IMR-90 (cell line): ENCODE measurements at regions not wholly inside any gene's neighbourhood (a gene's known extent, or its start where the extent isn't known, plus 50 kb on each side); places are given as distances from the start of the nearest gene placed in this dataset.

ENCODE experiments used
- ATAC-seq: fragments of 200-7000 bp; cut with Tn5 transposase; 2 replicates; pipeline ENCODE4 v1.9.1; 2020; ENCODE audit warnings: low read depth, mild to moderate bottlenecking, moderate library complexity
- BruUV-seq: library from RNA; stranded (reverse); fragments of 400-500 nt; replicated peaks from 2 replicates; lab custom pipeline; 2021; lab: Mats Ljungman, UMichigan
- CTCF ChIA-PET: fragments of 300-600 bp; formaldehyde crosslinking; extraction: SDS; loops from one replicate; lab custom pipeline; 2021; ENCODE audit warnings: antibody characterized with exemption; lab: Yijun Ruan, JAX
- POLR2A ChIA-PET: fragments of 300-600 bp; sonication (Branson Sonifier 250); formaldehyde crosslinking; loops from one replicate; lab custom pipeline; 2022; ENCODE audit warnings: antibody characterized with exemption; ENCODE audit not compliant: unreplicated experiment; lab: Charles Lee
- DNase-seq: peaks from one replicate; pipeline ENCODE4 v3.0.0; 2013
- H2AFZ ChIP-seq: replicated peaks from 2 replicates; pipeline ENCODE3; 2013; ENCODE audit warnings: low read length, mild to moderate bottlenecking; ENCODE audit not compliant: poor library complexity
- H2AK5ac ChIP-seq: 2 replicates; pipeline ENCODE4 v1.6.1; 2013; ENCODE audit warnings: low read depth, low read length, inconsistent platforms
- H2AK9ac ChIP-seq: replicated peaks from 2 replicates; pipeline ENCODE3; 2013; ENCODE audit warnings: mild to moderate bottlenecking, low read depth, low read length, moderate library complexity; ENCODE audit not compliant: poor library complexity
- H2BK120ac ChIP-seq: 2 replicates; pipeline ENCODE4 v1.6.1; 2013; ENCODE audit warnings: low read depth, low read length, inconsistent platforms
- H2BK15ac ChIP-seq: 3 replicates; pipeline ENCODE4 v1.6.1; 2013; ENCODE audit warnings: low read depth, low read length, inconsistent platforms
- H2BK20ac ChIP-seq: 2 replicates; pipeline ENCODE4 v1.6.1; 2013; ENCODE audit warnings: low read depth, mild to moderate bottlenecking, inconsistent platforms, low read length, moderate library complexity
- H2BK5ac ChIP-seq: 2 replicates; pipeline ENCODE4 v1.6.1; 2013; ENCODE audit warnings: mild to moderate bottlenecking, low read depth, low read length, inconsistent platforms; ENCODE audit not compliant: poor library complexity, severe bottlenecking
- H3K14ac ChIP-seq: replicated peaks from 2 replicates; pipeline ENCODE4 v1.6.1; 2013; ENCODE audit warnings: low read depth, low read length, inconsistent platforms
- H3K18ac ChIP-seq: 2 replicates; pipeline ENCODE4 v1.6.1; 2013; ENCODE audit warnings: low read depth, low read length, control low read depth
- H3K23ac ChIP-seq: 2 replicates; pipeline ENCODE4 v1.6.1; 2013; ENCODE audit warnings: low read depth, low read length, inconsistent platforms
- H3K27ac ChIP-seq: 2 replicates; pipeline ENCODE4 v1.5.1; 2013; ENCODE audit warnings: mild to moderate bottlenecking, control low read depth, low read length; ENCODE audit not compliant: insufficient read depth
- H3K27me3 ChIP-seq: 2 replicates; pipeline ENCODE4 v1.6.1; 2013; ENCODE audit warnings: low read length; ENCODE audit not compliant: control insufficient read depth, insufficient read depth
- H3K36me3 ChIP-seq: 2 replicates; pipeline ENCODE4 v1.6.1; 2013; ENCODE audit warnings: low read length, mixed read lengths; ENCODE audit not compliant: control insufficient read depth, insufficient read depth
- H3K4ac ChIP-seq: 2 replicates; pipeline ENCODE4 v1.6.1; 2013; ENCODE audit warnings: low read depth, low read length, inconsistent platforms
- H3K4me1 ChIP-seq: 2 replicates; pipeline ENCODE4 v1.6.1; 2013; ENCODE audit warnings: low read length, mixed read lengths; ENCODE audit not compliant: control insufficient read depth, insufficient read depth
- H3K4me2 ChIP-seq: 2 replicates; pipeline ENCODE4 v1.6.1; 2013; ENCODE audit warnings: low read depth, mild to moderate bottlenecking, control low read depth, low read length, moderate library complexity
- H3K4me3 ChIP-seq: 2 replicates; pipeline ENCODE4 v1.5.1; 2013; ENCODE audit warnings: low read depth, mild to moderate bottlenecking, control low read depth, low read length, moderate library complexity; ENCODE audit not compliant: insufficient read depth
- H3K56ac ChIP-seq: 2 replicates; pipeline ENCODE4 v1.6.1; 2013; ENCODE audit warnings: low read length, inconsistent platforms; ENCODE audit not compliant: insufficient read depth; ENCODE audit errors: extremely low read depth
- H3K79me1 ChIP-seq, 2 experiments: 2 replicates each; pipeline ENCODE4 v1.6.1; 2013; ENCODE audit warnings: low read length in 2 of 2, inconsistent platforms in 1 of 2, low read depth in 1 of 2
- H3K9ac ChIP-seq: 2 replicates; pipeline ENCODE4 v1.6.1; 2013; ENCODE audit warnings: low read depth, low read length, control low read depth
- H3K9me1 ChIP-seq: 2 replicates; pipeline ENCODE4 v1.6.1; 2013; ENCODE audit warnings: low read length, inconsistent platforms; ENCODE audit not compliant: insufficient read depth
- H3K9me3 ChIP-seq: 2 replicates; pipeline ENCODE4 v1.6.1; 2013; ENCODE audit warnings: low read length; ENCODE audit not compliant: control insufficient read depth, insufficient read depth
- H4K20me1 ChIP-seq: 2 replicates; pipeline ENCODE4 v1.6.1; 2013; ENCODE audit warnings: low read length, inconsistent platforms; ENCODE audit not compliant: insufficient read depth
- H4K5ac ChIP-seq: 2 replicates; pipeline ENCODE4 v1.6.1; 2013; ENCODE audit warnings: mild to moderate bottlenecking, low read depth, low read length, control low read depth
- H4K8ac ChIP-seq, 2 experiments: 2 replicates each; pipeline ENCODE4 v1.6.1; 2013; ENCODE audit warnings: low read depth in 2 of 2, low read length in 2 of 2, control low read depth in 1 of 2, inconsistent platforms in 1 of 2
- H4K91ac ChIP-seq: 2 replicates; pipeline ENCODE4 v1.6.1; 2013; ENCODE audit warnings: low read depth, low read length, inconsistent platforms; ENCODE audit not compliant: insufficient read depth
- BHLHE40 ChIP-seq: fragments of 150-350 bp; IDR thresholded peaks from 2 replicates; pipeline ENCODE4 v1.6.1; 2016; ENCODE audit warnings: mild to moderate bottlenecking, low read depth, low read length
- CEBPB ChIP-seq: IDR thresholded peaks from 2 replicates; pipeline ENCODE4 v1.6.1; 2012; ENCODE audit warnings: low read depth, low read length, improper control_type of control experiment
- MAFK ChIP-seq: IDR thresholded peaks from 2 replicates; pipeline ENCODE4 v1.6.1; 2012; ENCODE audit warnings: low read depth, low read length, improper control_type of control experiment
- MAZ ChIP-seq: IDR thresholded peaks from 2 replicates; pipeline ENCODE4 v1.6.1; 2012; ENCODE audit warnings: low read depth, mild to moderate bottlenecking, low read length, improper control_type of control experiment, moderate library complexity, borderline replicate concordance
- MXI1 ChIP-seq: IDR thresholded peaks from 2 replicates; pipeline ENCODE4 v1.6.1; 2012; ENCODE audit warnings: low read depth, mild to moderate bottlenecking, low read length, moderate library complexity, borderline replicate concordance
- NFE2L2 ChIP-seq: fragments of 150-350 bp; IDR thresholded peaks from 2 replicates; pipeline ENCODE4 v1.6.1; 2016; ENCODE audit warnings: low read depth, mild to moderate bottlenecking, low read length
- POLR2A ChIP-seq: IDR thresholded peaks from 2 replicates; pipeline ENCODE4 v1.6.1; 2012; ENCODE audit warnings: mild to moderate bottlenecking, low read depth, low read length
- RAD21 ChIP-seq: IDR thresholded peaks from 2 replicates; pipeline ENCODE4 v1.6.1; 2012; ENCODE audit warnings: low read length, improper control_type of control experiment
- RCOR1 ChIP-seq: IDR thresholded peaks from 2 replicates; pipeline ENCODE4 v1.6.1; 2012; ENCODE audit warnings: mild to moderate bottlenecking, low read length, improper control_type of control experiment; ENCODE audit not compliant: insufficient replicate concordance
- RFX5 ChIP-seq: IDR thresholded peaks from 2 replicates; pipeline ENCODE4 v1.8.0; 2012; ENCODE audit warnings: low read depth, mild to moderate bottlenecking, low read length, moderate library complexity
- SMC3 ChIP-seq: fragments of 150-350 bp; IDR thresholded peaks from 2 replicates; pipeline ENCODE4 v1.6.1; 2016; ENCODE audit warnings: low read depth, mild to moderate bottlenecking, antibody characterized with exemption, low read length, moderate library complexity
- USF2 ChIP-seq: fragments of 150-350 bp; IDR thresholded peaks from 2 replicates; pipeline ENCODE4 v1.6.1; 2017; ENCODE audit warnings: mild to moderate bottlenecking, antibody characterized with exemption, low read length, low read depth
- WGBS, 2 experiments: methylation state at CpG; one replicate each; pipeline versions ENCODE4 v1.1.5 to v1.1.7; 2013; ENCODE audit warnings: missing lambda C conversion rate in 2 of 2; ENCODE audit not compliant: insufficient read length in 1 of 2; ENCODE audit errors: extremely low coverage in 2 of 2; 5-methylcytosine and 5-hydroxymethylcytosine counted together
- dilution Hi-C: fragments of 300-500 bp; cut with HindIII; formaldehyde crosslinking; loops from one replicate; pipeline ENCODE4 v1.14.3; 2018; ENCODE audit warnings: low sequenced_read_pairs; ENCODE audit not compliant: unreplicated experiment
- in situ Hi-C: fragments of 300-500 bp; cut with MboI; formaldehyde crosslinking; loops from 3 replicates; pipeline ENCODE4 v1.14.3; 2019; ENCODE audit warnings: low sequenced_read_pairs, inconsistent platforms, mixed read lengths
- intact Hi-C: fragments of 100-400 bp; cut with micrococcal nuclease; formaldehyde crosslinking; loops from 2 replicates; pipeline ENCODE4 v1.10.0; 2022
- TF ChIP-seq, protein P1 (sequence below): fragments of 150-350 bp; IDR thresholded peaks from 2 replicates; pipeline ENCODE4 v1.6.1; 2016; ENCODE audit warnings: low read depth, mild to moderate bottlenecking, low read length, moderate library complexity, borderline replicate concordance
- TF ChIP-seq, protein P2 (sequence below): conservative IDR thresholded peaks from 2 replicates; pipeline ENCODE4 v1.5.1; 2012; ENCODE audit warnings: mild to moderate bottlenecking, low read depth, low read length, improper control_type of control experiment

DNA sequence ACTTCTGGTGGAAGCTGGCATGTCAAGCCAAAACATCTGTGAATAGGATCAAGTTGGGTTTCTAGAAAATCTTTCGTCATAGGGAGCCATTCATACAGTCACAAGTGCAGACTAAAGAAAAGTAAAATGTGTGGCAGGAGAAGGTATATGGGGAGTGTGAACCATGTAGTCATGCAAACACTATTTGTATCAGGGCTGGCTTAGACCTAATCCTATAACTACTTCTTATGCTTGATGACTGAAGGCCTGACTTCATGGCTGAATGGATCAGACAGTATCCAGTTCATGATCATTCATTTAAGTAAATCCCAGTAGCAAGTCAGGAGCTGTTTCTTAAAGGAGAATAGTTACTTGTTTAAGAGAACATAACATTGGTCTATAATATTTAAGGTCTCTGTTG lies 63.8 kb upstream of the DAPK1 start:
- DNase-seq = no peak
- H3K4me1 ChIP-seq = no peaks in the 10 kb centered on the region
- no peak overlapping the region for H3K18ac ChIP-seq
- in situ Hi-C loops = no loop called here
- no peak overlapping the region for H2BK5ac ChIP-seq
- no peak overlapping the region for H2BK15ac ChIP-seq
- no peak overlapping the region for H3K23ac ChIP-seq
- intact Hi-C loops = no loop called here
- H3K4me3 ChIP-seq = no peak overlapping the region
- no peak overlapping the region for H2AK9ac ChIP-seq
- no peak overlapping the region for H4K5ac ChIP-seq
- H3K9ac ChIP-seq = no peak overlapping the region
- no peaks in the 10 kb centered on the region for H3K9me3 ChIP-seq
- H2BK120ac ChIP-seq = no peak overlapping the region
- H3K27ac ChIP-seq = no peak overlapping the region
- H3K4me2 ChIP-seq = no peak overlapping the region
- no peak overlapping the region for H4K8ac ChIP-seq
- no peak for ATAC-seq
- no peaks in the 10 kb centered on the region for H3K79me1 ChIP-seq
- H3K4ac ChIP-seq = no peak overlapping the region
- H2BK20ac ChIP-seq = no peak overlapping the region
- H3K9me1 ChIP-seq = no peaks in the 10 kb centered on the region
- no peak overlapping the region for H3K56ac ChIP-seq
- TF ChIP-seq RCOR1 = no peak
- no peak for TF ChIP-seq USF2
- no peak for TF ChIP-seq CEBPB
- no peak for TF ChIP-seq RAD21
- no peak for TF ChIP-seq MXI1
- no peak for TF ChIP-seq RFX5
- TF ChIP-seq POLR2A = no peak
- no peak for TF ChIP-seq NFE2L2
- TF ChIP-seq SMC3 = no peak
- TF ChIP-seq, protein P1, sequence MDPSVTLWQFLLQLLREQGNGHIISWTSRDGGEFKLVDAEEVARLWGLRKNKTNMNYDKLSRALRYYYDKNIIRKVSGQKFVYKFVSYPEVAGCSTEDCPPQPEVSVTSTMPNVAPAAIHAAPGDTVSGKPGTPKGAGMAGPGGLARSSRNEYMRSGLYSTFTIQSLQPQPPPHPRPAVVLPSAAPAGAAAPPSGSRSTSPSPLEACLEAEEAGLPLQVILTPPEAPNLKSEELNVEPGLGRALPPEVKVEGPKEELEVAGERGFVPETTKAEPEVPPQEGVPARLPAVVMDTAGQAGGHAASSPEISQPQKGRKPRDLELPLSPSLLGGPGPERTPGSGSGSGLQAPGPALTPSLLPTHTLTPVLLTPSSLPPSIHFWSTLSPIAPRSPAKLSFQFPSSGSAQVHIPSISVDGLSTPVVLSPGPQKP = no peak
- TF ChIP-seq MAFK = no peak
- TF ChIP-seq, protein P2, sequence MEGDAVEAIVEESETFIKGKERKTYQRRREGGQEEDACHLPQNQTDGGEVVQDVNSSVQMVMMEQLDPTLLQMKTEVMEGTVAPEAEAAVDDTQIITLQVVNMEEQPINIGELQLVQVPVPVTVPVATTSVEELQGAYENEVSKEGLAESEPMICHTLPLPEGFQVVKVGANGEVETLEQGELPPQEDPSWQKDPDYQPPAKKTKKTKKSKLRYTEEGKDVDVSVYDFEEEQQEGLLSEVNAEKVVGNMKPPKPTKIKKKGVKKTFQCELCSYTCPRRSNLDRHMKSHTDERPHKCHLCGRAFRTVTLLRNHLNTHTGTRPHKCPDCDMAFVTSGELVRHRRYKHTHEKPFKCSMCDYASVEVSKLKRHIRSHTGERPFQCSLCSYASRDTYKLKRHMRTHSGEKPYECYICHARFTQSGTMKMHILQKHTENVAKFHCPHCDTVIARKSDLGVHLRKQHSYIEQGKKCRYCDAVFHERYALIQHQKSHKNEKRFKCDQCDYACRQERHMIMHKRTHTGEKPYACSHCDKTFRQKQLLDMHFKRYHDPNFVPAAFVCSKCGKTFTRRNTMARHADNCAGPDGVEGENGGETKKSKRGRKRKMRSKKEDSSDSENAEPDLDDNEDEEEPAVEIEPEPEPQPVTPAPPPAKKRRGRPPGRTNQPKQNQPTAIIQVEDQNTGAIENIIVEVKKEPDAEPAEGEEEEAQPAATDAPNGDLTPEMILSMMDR = no peak
- no peak for TF ChIP-seq BHLHE40
- no peak for TF ChIP-seq MAZ
- H3K36me3 ChIP-seq = no peaks in the 10 kb centered on the region
- ChIA-PET CTCF (no interaction called here), POLR2A (no interaction called here)
- no peaks in the 10 kb centered on the region for H4K20me1 ChIP-seq
- no peak overlapping the region for H3K14ac ChIP-seq
- H2AK5ac ChIP-seq = no peak overlapping the region
- no CpG with 5 or more reads among the region's 1 CpG for WGBS, 2 experiments
- H3K27me3 ChIP-seq = no peaks in the 10 kb centered on the region; the same call in 1 of the 2 replicates
- BruUV-seq = no TSS peak
- H4K91ac ChIP-seq = no peak overlapping the region
- no peak overlapping the region for H2AFZ ChIP-seq
- dilution Hi-C loops = no loop called here
